ENCODE measurements at regions not wholly inside any gene's neighbourhood (a gene's known extent, or its start where the extent isn't known, plus 50 kb on each side); places are given as distances from the start of the nearest gene placed in this dataset.

DNA sequence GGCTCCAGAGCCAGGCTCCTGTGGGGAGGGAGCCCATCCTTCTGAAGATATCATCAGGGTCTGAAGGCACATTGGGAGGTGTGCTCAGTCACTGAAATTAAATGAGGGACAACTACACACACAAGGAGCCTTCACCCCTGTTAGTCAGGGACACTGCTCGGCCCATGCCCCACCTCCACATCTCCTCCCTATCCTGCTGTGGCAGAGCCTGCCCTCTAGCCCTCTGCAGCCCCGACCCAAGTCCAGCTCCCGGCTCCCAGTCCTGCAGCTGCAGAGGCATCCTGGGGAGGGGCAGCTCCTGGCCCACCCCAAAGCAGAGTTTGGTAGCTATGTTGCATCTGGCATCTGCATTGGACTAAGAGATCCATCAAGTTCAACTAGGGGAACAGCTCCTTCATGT lies 136.3 kb downstream of the ZNF248 start:
- TF ChIP-seq, protein P1, sequence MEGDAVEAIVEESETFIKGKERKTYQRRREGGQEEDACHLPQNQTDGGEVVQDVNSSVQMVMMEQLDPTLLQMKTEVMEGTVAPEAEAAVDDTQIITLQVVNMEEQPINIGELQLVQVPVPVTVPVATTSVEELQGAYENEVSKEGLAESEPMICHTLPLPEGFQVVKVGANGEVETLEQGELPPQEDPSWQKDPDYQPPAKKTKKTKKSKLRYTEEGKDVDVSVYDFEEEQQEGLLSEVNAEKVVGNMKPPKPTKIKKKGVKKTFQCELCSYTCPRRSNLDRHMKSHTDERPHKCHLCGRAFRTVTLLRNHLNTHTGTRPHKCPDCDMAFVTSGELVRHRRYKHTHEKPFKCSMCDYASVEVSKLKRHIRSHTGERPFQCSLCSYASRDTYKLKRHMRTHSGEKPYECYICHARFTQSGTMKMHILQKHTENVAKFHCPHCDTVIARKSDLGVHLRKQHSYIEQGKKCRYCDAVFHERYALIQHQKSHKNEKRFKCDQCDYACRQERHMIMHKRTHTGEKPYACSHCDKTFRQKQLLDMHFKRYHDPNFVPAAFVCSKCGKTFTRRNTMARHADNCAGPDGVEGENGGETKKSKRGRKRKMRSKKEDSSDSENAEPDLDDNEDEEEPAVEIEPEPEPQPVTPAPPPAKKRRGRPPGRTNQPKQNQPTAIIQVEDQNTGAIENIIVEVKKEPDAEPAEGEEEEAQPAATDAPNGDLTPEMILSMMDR (IDR thresholded peaks at IDR 0.05) = no peak
- TF ChIP-seq POLR2A (IDR thresholded peaks at IDR 0.05) = no peak
- TF ChIP-seq POLR2AphosphoS5 (IDR thresholded peaks at IDR 0.05) = no peak
- no peak for TF ChIP-seq EP300 (IDR thresholded peaks at IDR 0.05)
